CD4-positive, alpha-beta memory T cell (primary cell): ENCODE measurements at regions not wholly inside any gene's neighbourhood (a gene's known extent, or its start where the extent isn't known, plus 50 kb on each side); places are given as distances from the start of the nearest gene placed in this dataset.

Experiments
- CTCF ChIA-PET: fragments of 350-600 bp; sonication (Branson Sonifier 250); formaldehyde crosslinking; loops from one replicate; lab custom pipeline; 2021; ENCODE audit warnings: inconsistent platforms; ENCODE audit not compliant: partially characterized antibody; lab: Charles Lee
- POLR2A ChIA-PET: fragments of 350-600 bp; sonication (Branson Sonifier 250); formaldehyde crosslinking; loops from one replicate; lab custom pipeline; 2021; ENCODE audit not compliant: partially characterized antibody; lab: Charles Lee
- DNase-seq, 5 donors: peaks; one replicate each; pipeline versions ENCODE4 v3.0.0 to v3.0.0-alpha.2; 2020 to 2022; ENCODE audit warnings: mixed read lengths in 1 of 5
- H3K27ac ChIP-seq: one replicate; pipeline ENCODE4 v1.7.0; 2013; ENCODE audit warnings: low read depth, low read length
- H3K27me3 ChIP-seq: 2 replicates; pipeline ENCODE4 v1.7.0; 2013; ENCODE audit warnings: mild to moderate bottlenecking, low read length, moderate library complexity; ENCODE audit not compliant: insufficient read depth
- H3K36me3 ChIP-seq: 2 replicates; pipeline ENCODE4 v1.7.0; 2013; ENCODE audit warnings: mild to moderate bottlenecking, low read length, moderate library complexity; ENCODE audit not compliant: insufficient read depth
- H3K4me1 ChIP-seq: 2 replicates; pipeline ENCODE4 v1.7.0; 2013; ENCODE audit warnings: mild to moderate bottlenecking, low read length, moderate library complexity; ENCODE audit not compliant: insufficient read depth
- H3K4me3 ChIP-seq, 2 donors: one replicate each; pipeline ENCODE4 v1.7.0; 2013; ENCODE audit warnings: low read length in 2 of 2, mild to moderate bottlenecking in 1 of 2
- H3K9me3 ChIP-seq, 2 donors: one replicate each; pipeline ENCODE4 v1.7.0; 2013; ENCODE audit warnings: low read length in 2 of 2, control low read depth in 1 of 2; ENCODE audit not compliant: control insufficient read depth in 1 of 2
- H3K27ac Mint-ChIP-seq, 7 donors: one replicate each; pipeline ENCODE4 v1.8.0; 2020 to 2021; ENCODE audit warnings: mixed read lengths in 7 of 7, mild to moderate bottlenecking in 6 of 7, inconsistent platforms in 3 of 7, moderate library complexity in 3 of 7
- H3K27me3 Mint-ChIP-seq, 2 donors: one replicate each; pipeline ENCODE4 v1.8.0; 2020 to 2021; ENCODE audit warnings: mixed read lengths in 2 of 2
- H3K36me3 Mint-ChIP-seq, 2 donors: one replicate each; pipeline ENCODE4 v1.8.0; 2020 to 2021; ENCODE audit warnings: mixed read lengths in 2 of 2, inconsistent platforms in 1 of 2, mild to moderate bottlenecking in 1 of 2
- H3K4me1 Mint-ChIP-seq, 4 donors: one replicate each; pipeline ENCODE4 v1.8.0; 2020 to 2021; ENCODE audit warnings: mixed read lengths in 4 of 4, mild to moderate bottlenecking in 1 of 4
- H3K4me3 Mint-ChIP-seq, 8 donors: one replicate each; pipeline ENCODE4 v1.8.0; 2020 to 2021; ENCODE audit warnings: mixed read lengths in 8 of 8, mild to moderate bottlenecking in 7 of 8, moderate library complexity in 6 of 8, inconsistent platforms in 3 of 8
- H3K9me3 Mint-ChIP-seq, 8 donors: one replicate each; pipeline ENCODE4 v1.8.0; 2020 to 2021; ENCODE audit warnings: mixed read lengths in 8 of 8, mild to moderate bottlenecking in 5 of 8, inconsistent platforms in 3 of 8, moderate library complexity in 1 of 8
- intact Hi-C: fragments of 100-400 bp; cut with micrococcal nuclease; formaldehyde crosslinking; loops from one replicate; pipeline ENCODE4 v1.15.1; 2023

DNA sequence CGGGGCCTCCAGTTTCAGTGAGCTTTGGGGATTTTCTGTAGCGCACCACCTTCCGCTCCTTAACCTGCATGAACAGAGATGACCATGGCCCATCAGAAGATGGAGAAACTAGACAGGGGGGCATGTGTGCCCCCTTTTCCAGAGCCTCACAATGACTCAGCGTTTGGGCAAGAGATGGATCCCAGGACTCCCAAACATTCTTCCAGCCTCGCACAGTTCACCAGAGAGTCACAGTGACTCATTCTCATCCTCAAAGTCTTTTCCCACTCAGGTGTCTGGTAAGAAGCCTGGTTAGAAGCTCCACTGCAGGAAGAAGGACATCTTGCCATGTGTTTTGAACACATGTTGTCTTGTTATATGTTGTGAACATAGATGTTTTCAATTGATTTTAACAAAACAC is 76.2 kb upstream of the FRMD1 start:
- Histone ChIP-seq H3K4me3 (no peak overlapping the region), H3K9me3 (no peaks in the 10 kb centered on the region), H3K27me3 (no peaks in the 10 kb centered on the region), H3K36me3 (no peaks in the 10 kb centered on the region), H3K4me1 (no peaks in the 10 kb centered on the region), H3K27ac (no peak overlapping the region)
- DNase-seq = no peak
- ChIA-PET POLR2A (no interaction called here), CTCF (no interaction called here)
- Mint-ChIP-seq H3K4me3 (no peak overlapping the region), H3K9me3 (peaks cover 0 to 2% (median 0%) of the 10 kb centered on the region in 8 donors), H3K27me3 (peaks cover 3 to 4% of the 10 kb centered on the region in 2 donors), H3K4me1 (no peaks in the 10 kb centered on the region), H3K27ac (no peak overlapping the region), H3K36me3 (no peaks in the 10 kb centered on the region)
- intact Hi-C loops = no loop called here

DNA sequence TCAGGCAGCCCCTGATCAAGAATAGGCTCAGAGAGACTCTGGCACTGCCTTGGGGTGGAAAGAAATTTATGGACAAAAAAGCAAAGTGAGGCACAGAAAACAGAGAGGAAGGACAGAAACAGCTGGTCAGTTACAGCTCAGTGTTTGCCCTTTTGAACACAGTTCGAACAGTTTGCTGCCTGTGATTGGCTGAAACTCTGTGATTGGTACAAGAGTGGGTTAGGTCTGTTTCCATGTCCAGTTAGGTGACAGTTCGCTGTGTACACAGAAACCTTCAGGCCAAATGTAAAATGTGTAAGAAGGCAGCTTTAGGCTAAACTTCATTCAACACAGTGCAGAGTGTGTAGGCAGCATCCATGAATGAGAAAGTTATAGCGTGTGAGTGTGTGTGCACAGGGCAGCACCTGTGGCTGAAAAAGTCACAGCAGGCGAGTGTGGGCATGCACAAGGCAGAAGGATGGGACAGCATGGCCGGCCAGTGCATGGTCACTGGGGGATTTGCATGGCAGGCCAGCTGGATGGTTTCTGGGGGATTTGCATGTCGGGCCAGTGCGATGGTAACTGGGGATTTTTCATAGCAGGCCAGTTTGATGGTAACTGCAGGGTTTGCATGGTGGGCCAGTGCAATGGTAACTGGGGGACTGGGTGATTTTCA is 75.4 kb upstream of the FRMD1 start:
- no peak for DNase-seq
- peaks cover 0 to 2% (median 0%) of the 10 kb centered on the region in 8 donors for H3K9me3 Mint-ChIP-seq
- no peak overlapping the region for H3K4me3 Mint-ChIP-seq
- ChIA-PET POLR2A (no interaction called here), CTCF (no interaction called here)
- H3K4me1 Mint-ChIP-seq = no peaks in the 10 kb centered on the region
- intact Hi-C loops = no loop called here
- H3K27me3 Mint-ChIP-seq = peaks cover 3 to 4% of the 10 kb centered on the region in 2 donors
- H3K27ac Mint-ChIP-seq = peak overlapping the region in 1 of 7 donors; percentile 80
- Histone ChIP-seq H3K4me1 (no peaks in the 10 kb centered on the region), H3K27ac (no peak overlapping the region), H3K4me3 (no peak overlapping the region), H3K36me3 (no peaks in the 10 kb centered on the region), H3K9me3 (no peaks in the 10 kb centered on the region), H3K27me3 (no peaks in the 10 kb centered on the region)
- H3K36me3 Mint-ChIP-seq = no peaks in the 10 kb centered on the region

GRCh38 chr6:168153553-168153952 is 74.5 kb upstream of the FRMD1 start:
- DNase-seq = no peak
- Histone ChIP-seq H3K27ac (no peak overlapping the region), H3K4me1 (no peaks in the 10 kb centered on the region), H3K27me3 (no peaks in the 10 kb centered on the region), H3K4me3 (no peak overlapping the region), H3K36me3 (no peaks in the 10 kb centered on the region), H3K9me3 (no peaks in the 10 kb centered on the region)
- H3K4me3 Mint-ChIP-seq = no peak overlapping the region
- H3K27me3 Mint-ChIP-seq = peaks cover 3 to 4% of the 10 kb centered on the region in 2 donors
- ChIA-PET CTCF (no interaction called here), POLR2A (no interaction called here)
- intact Hi-C loops = no loop called here
- H3K9me3 Mint-ChIP-seq = peaks cover 0 to 2% (median 0%) of the 10 kb centered on the region in 8 donors
- H3K4me1 Mint-ChIP-seq = no peaks in the 10 kb centered on the region
- H3K27ac Mint-ChIP-seq = no peak overlapping the region
- no peaks in the 10 kb centered on the region for H3K36me3 Mint-ChIP-seq

DNA sequence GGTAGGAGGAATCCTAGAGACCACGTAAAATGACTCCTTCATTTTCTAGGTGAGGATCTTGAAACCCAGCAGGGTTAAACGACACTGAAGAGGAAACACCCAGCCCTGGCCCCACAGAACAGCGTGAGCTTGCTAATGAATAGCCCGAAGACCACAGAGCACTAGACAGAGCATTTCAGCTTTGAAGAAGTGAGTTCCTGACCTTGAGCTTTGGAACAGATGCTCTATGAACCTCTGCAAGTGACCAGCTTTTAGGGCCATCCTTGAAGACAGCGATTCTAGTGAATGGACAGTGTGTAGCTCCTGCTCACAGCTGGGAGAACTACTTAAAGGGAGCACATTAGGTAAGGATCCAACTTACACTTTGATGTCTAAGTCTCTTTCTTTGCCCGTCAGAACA is 74.0 kb upstream of the FRMD1 start:
- no peaks in the 10 kb centered on the region for H3K9me3 ChIP-seq
- Mint-ChIP-seq H3K27me3 (peaks cover 3 to 6% of the 10 kb centered on the region in 2 donors), H3K27ac (no peak overlapping the region), H3K9me3 (peaks cover 0 to 2% (median 0%) of the 10 kb centered on the region in 8 donors), H3K36me3 (no peaks in the 10 kb centered on the region), H3K4me1 (no peaks in the 10 kb centered on the region), H3K4me3 (no peak overlapping the region)
- CTCF ChIA-PET = no interaction called here
- H3K27ac ChIP-seq = no peak overlapping the region
- no peak for DNase-seq
- H3K36me3 ChIP-seq = no peaks in the 10 kb centered on the region
- no peaks in the 10 kb centered on the region for H3K27me3 ChIP-seq
- H3K4me3 ChIP-seq = no peak overlapping the region
- POLR2A ChIA-PET = no interaction called here
- no peaks in the 10 kb centered on the region for H3K4me1 ChIP-seq
- intact Hi-C loops = no loop called here

DNA sequence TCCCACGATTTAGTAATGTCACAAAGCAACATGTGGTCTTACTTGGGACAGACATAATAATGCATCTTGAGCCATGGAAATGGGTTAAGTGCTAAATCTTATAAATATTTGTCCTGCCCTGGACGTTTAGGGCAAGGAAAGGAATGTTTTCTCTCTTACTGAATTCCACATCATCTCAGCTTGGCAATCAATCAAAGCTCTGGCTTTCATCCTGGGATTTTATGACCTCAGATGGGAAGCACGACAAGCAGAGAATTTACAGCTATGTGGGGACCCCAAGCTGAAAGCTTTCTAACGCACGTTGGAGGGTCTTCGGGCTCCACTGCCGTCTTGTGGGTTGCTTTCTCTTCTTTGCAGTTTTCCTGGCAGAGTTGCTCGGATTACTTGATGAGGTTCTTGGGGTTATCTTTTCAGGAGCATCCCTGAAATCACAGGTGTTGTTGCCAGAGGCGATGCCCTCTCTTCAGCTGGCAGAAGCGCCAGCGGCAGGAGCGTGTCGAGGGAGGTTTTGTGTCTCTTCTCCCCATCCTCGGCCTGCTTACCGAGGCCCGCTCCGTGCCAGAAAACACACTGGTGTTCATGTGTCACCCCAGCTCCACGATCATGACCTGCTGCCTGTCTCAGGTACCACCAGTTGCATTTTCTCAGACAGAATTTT is 73.4 kb upstream of the FRMD1 start:
- ChIA-PET CTCF (no interaction called here), POLR2A (no interaction called here)
- Mint-ChIP-seq H3K27me3 (peaks cover 2 to 6% of the 10 kb centered on the region in 2 donors), H3K9me3 (peaks cover 0 to 3% (median 0%) of the 10 kb centered on the region in 8 donors), H3K4me3 (no peak overlapping the region), H3K36me3 (no peaks in the 10 kb centered on the region), H3K27ac (no peak overlapping the region), H3K4me1 (no peaks in the 10 kb centered on the region)
- H3K27me3 ChIP-seq = no peaks in the 10 kb centered on the region
- H3K4me3 ChIP-seq = no peak overlapping the region
- no peaks in the 10 kb centered on the region for H3K4me1 ChIP-seq
- no peaks in the 10 kb centered on the region for H3K9me3 ChIP-seq
- no peak overlapping the region for H3K27ac ChIP-seq
- intact Hi-C loops = no loop called here
- no peaks in the 10 kb centered on the region for H3K36me3 ChIP-seq
- DNase-seq = no peak

- no peaks in the 10 kb centered on the region for H3K36me3 ChIP-seq
- ChIA-PET POLR2A (no interaction called here), CTCF (no interaction called here)
- H3K27ac Mint-ChIP-seq = no peak overlapping the region
- no peaks in the 10 kb centered on the region for H3K36me3 Mint-ChIP-seq
- no peaks in the 10 kb centered on the region for H3K4me1 ChIP-seq
- no peak overlapping the region for H3K27ac ChIP-seq
- no peak for DNase-seq
- no peaks in the 10 kb centered on the region for H3K4me1 Mint-ChIP-seq
- peaks cover 0 to 2% (median 0%) of the 10 kb centered on the region in 8 donors for H3K9me3 Mint-ChIP-seq
- H3K4me3 Mint-ChIP-seq = no peak overlapping the region
- no peaks in the 10 kb centered on the region for H3K27me3 ChIP-seq
- H3K9me3 ChIP-seq = no peaks in the 10 kb centered on the region
- H3K27me3 Mint-ChIP-seq = peaks cover 4% of the 10 kb centered on the region in 2 donors
- no peak overlapping the region for H3K4me3 ChIP-seq
- intact Hi-C loops = no loop called here
These were observed 71.7 kb upstream of the FRMD1 start for GRCh38 chr6:168150551-168151320.

- CTCF ChIA-PET = no interaction called here
- POLR2A ChIA-PET = no interaction called here
- no peaks in the 10 kb centered on the region for H3K27me3 ChIP-seq
- Mint-ChIP-seq H3K4me1 (no peaks in the 10 kb centered on the region), H3K4me3 (no peak overlapping the region), H3K9me3 (peaks cover 0 to 3% (median under 1%) of the 10 kb centered on the region in 8 donors), H3K36me3 (no peaks in the 10 kb centered on the region), H3K27me3 (peaks cover 10 to 11% of the 10 kb centered on the region in 2 donors), H3K27ac (no peak overlapping the region)
- H3K4me1 ChIP-seq = no peaks in the 10 kb centered on the region
- intact Hi-C loops = no loop called here
- H3K9me3 ChIP-seq = no peaks in the 10 kb centered on the region
- no peak for DNase-seq
- no peak overlapping the region for H3K27ac ChIP-seq
- H3K36me3 ChIP-seq = no peaks in the 10 kb centered on the region
- H3K4me3 ChIP-seq = no peak overlapping the region
These were observed 70.0 kb upstream of the FRMD1 start for GRCh38 chr6:168149015-168149414.
